K562 (cell line): ENCODE measurements at regions not wholly inside any gene's neighbourhood (a gene's known extent, or its start where the extent isn't known, plus 50 kb on each side); places are given as distances from the start of the nearest gene placed in this dataset.

Experiments
- ATAC-seq: fragments of 200-7000 bp; cut with Tn5 transposase; 3 replicates; pipeline ENCODE4 v1.9.1; 2020; ENCODE audit warnings: moderate library complexity
- BruUV-seq: library from RNA; stranded (reverse); fragments of 400-500 nt; replicated peaks from 2 replicates; lab custom pipeline; 2021; lab: Mats Ljungman, UMichigan
- CTCF ChIA-PET: fragments of 300-600 bp; formaldehyde crosslinking; extraction: SDS; loops from one replicate; lab custom pipeline; 2021; ENCODE audit warnings: low intra/inter-chr PET ratio; lab: Yijun Ruan, JAX
- POLR2A ChIA-PET: fragments of 300-600, 350-650 bp; sonication (Branson Sonifier 250); formaldehyde crosslinking; extraction: SDS; loops from one replicate; lab custom pipeline; 2021; ENCODE audit warnings: antibody characterized with exemption, inconsistent platforms; lab: Yijun Ruan, JAX
- DNase-seq, 4 experiments: peaks; one replicate each; pipeline versions ENCODE4 v3.0.0 to v3.0.0-alpha.2; 2011 to 2018; ENCODE audit warnings: low spot score in 3 of 4, mixed read lengths in 3 of 4; ENCODE audit errors: extremely low read depth in 1 of 4
- FAIRE-seq: peaks from 2 replicates; lab custom pipeline; 2011; peaks lifted over from hg19 to GRCh38; lab: Jason Lieb, UNC
- H2AFZ ChIP-seq: 2 replicates; pipeline ENCODE4 v1.6.0; 2011; ENCODE audit warnings: low read depth, low read length, control low read depth, inconsistent platforms
- H3K27ac ChIP-seq: fragments of 200-600 bp; 3 replicates; pipeline ENCODE4 v1.8.0; 2011; ENCODE audit warnings: low read depth, mild to moderate bottlenecking, control low read depth, inconsistent platforms, low read length, moderate library complexity, mixed read lengths; ENCODE audit errors: extremely low read depth
- H3K27me3 ChIP-seq, 2 experiments: fragments of 300-600 bp in 1 of 2; 2 replicates in 1 of 2; 3 replicates in 1 of 2; pipeline versions ENCODE4 v1.6.0 to v1.8.0; 2011; ENCODE audit warnings: inconsistent platforms in 2 of 2, low read length in 2 of 2, mild to moderate bottlenecking in 1 of 2, mixed read lengths in 1 of 2, moderate library complexity in 1 of 2; ENCODE audit not compliant: control insufficient read depth in 2 of 2, insufficient read depth in 2 of 2
- H3K36me3 ChIP-seq: fragments of 300-600 bp; 3 replicates; pipeline ENCODE4 v1.8.0; 2011; ENCODE audit warnings: mild to moderate bottlenecking, low read length, inconsistent platforms; ENCODE audit not compliant: control insufficient read depth, insufficient read depth
- H3K4me1 ChIP-seq, 2 experiments: fragments of 200-600 bp in 1 of 2; replicated peaks in 1 of 2; 2 replicates in 1 of 2; 3 replicates in 1 of 2; pipeline versions ENCODE4 v1.5.1 to v1.8.0; 2011; ENCODE audit warnings: inconsistent platforms in 2 of 2, low read length in 2 of 2, mild to moderate bottlenecking in 1 of 2, mixed read lengths in 1 of 2, moderate library complexity in 1 of 2; ENCODE audit not compliant: control insufficient read depth in 2 of 2, insufficient read depth in 2 of 2
- H3K4me2 ChIP-seq: 2 replicates; pipeline ENCODE4 v1.6.1; 2011; ENCODE audit warnings: low read length, control low read depth, inconsistent platforms, mixed read lengths; ENCODE audit not compliant: insufficient read depth
- H3K4me3 ChIP-seq: fragments of 200-600 bp; sonication (generic), shearing (Covaris generic); 2 replicates; pipeline ENCODE4 v1.5.1; 2016; ENCODE audit warnings: control low read depth, inconsistent platforms
- H3K79me2 ChIP-seq: fragments of 200-600 bp; 3 replicates; pipeline ENCODE4 v1.8.0; 2011; ENCODE audit warnings: low read length, inconsistent platforms; ENCODE audit not compliant: control insufficient read depth, insufficient read depth
- H3K9ac ChIP-seq, 2 experiments: 2 replicates each; pipeline versions ENCODE4 v1.6.0 to v1.6.1; 2011; ENCODE audit warnings: low read depth in 2 of 2, low read length in 2 of 2, control low read depth in 1 of 2, inconsistent platforms in 1 of 2, mild to moderate bottlenecking in 1 of 2, mixed read lengths in 1 of 2; ENCODE audit not compliant: insufficient read depth in 1 of 2
- H3K9me1 ChIP-seq: one replicate; pipeline ENCODE4 v1.6.0; 2011; ENCODE audit warnings: inconsistent platforms, mild to moderate bottlenecking, low read length, moderate library complexity; ENCODE audit not compliant: control insufficient read depth, insufficient read depth
- H3K9me3 ChIP-seq: replicated peaks from 2 replicates; pipeline ENCODE4 v1.5.1; 2011; ENCODE audit warnings: low read depth, low read length, inconsistent platforms; ENCODE audit not compliant: control insufficient read depth, insufficient read depth
- H4K20me1 ChIP-seq: replicated peaks from 2 replicates; pipeline ENCODE4 v1.6.1; 2011; ENCODE audit warnings: low read length, inconsistent platforms, mixed read lengths; ENCODE audit not compliant: control insufficient read depth, insufficient read depth
- BCL6 ChIP-seq: fragments of 250-450 bp; sonication (Bioruptor Pico); IDR thresholded peaks from 2 replicates; pipeline ENCODE4 v1.4.0; 2020
- CTBP1 ChIP-seq: fragments of 450-650 bp; IDR thresholded peaks from 2 replicates; pipeline ENCODE4 v1.6.1; 2016; ENCODE audit warnings: borderline replicate concordance
- ELF4 ChIP-seq: fragments of 450-650 bp; formaldehyde crosslinking; IDR thresholded peaks from 2 replicates; pipeline ENCODE4 v1.4.0; 2022; ENCODE audit warnings: missing genetic modification characterization
- GTF2A2 ChIP-seq: IDR thresholded peaks from 2 replicates; pipeline ENCODE4 v1.6.1; 2016; ENCODE audit warnings: mild to moderate bottlenecking, missing genetic modification characterization, missing compliant biosample characterization
- MEF2A ChIP-seq: IDR thresholded peaks from 2 replicates; pipeline ENCODE4 v1.6.1; 2011; ENCODE audit warnings: low read depth, mild to moderate bottlenecking, low read length, moderate library complexity; ENCODE audit not compliant: control insufficient read depth
- PML ChIP-seq: IDR thresholded peaks from 2 replicates; pipeline ENCODE4 v1.6.1; 2012; ENCODE audit warnings: low read length, inconsistent platforms
- SAP30 ChIP-seq: fragments of 200-600 bp; sonication (generic); IDR thresholded peaks from 2 replicates; pipeline ENCODE4 v1.6.1; 2012; ENCODE audit warnings: borderline replicate concordance, low read depth, mild to moderate bottlenecking, moderate library complexity, low read length, control low read depth, inconsistent platforms; ENCODE audit not compliant: insufficient read depth, poor library complexity, severe bottlenecking
- SMAD1 ChIP-seq: fragments of 150-350 bp; IDR thresholded peaks from 2 replicates; pipeline ENCODE4 v1.6.1; 2014; ENCODE audit warnings: low read length, low read depth; ENCODE audit not compliant: partially characterized antibody
- ZBTB1 ChIP-seq: sonication (generic); formaldehyde crosslinking; IDR thresholded peaks from 2 replicates; pipeline ENCODE4 v1.8.1; 2023; ENCODE audit warnings: missing genetic modification reagents, low read depth, mild to moderate bottlenecking, borderline replicate concordance
- ZNF316 ChIP-seq: fragments of 450-650 bp; IDR thresholded peaks from 2 replicates; pipeline ENCODE4 v1.6.1; 2016
- ZNF586 ChIP-seq: fragments of 450-650 bp; formaldehyde crosslinking; conservative IDR thresholded peaks from 2 replicates; pipeline ENCODE4 v1.4.0; 2020; ENCODE audit warnings: mild to moderate bottlenecking, moderate library complexity
- ZNF668 ChIP-seq: fragments of 250-450 bp; sonication (Bioruptor Pico); IDR thresholded peaks from 2 replicates; pipeline ENCODE4 v1.8.0; 2022; ENCODE audit warnings: mild to moderate bottlenecking, inconsistent platforms
- WGBS: fragments of 100-300 bp; shearing (Covaris generic); methylation state at CpG from one replicate; pipeline ENCODE4 v1.1.6; 2016; ENCODE audit warnings: low coverage, mixed read lengths; ENCODE audit not compliant: insufficient coverage; ENCODE audit errors: missing lambda C conversion rate; 5-methylcytosine and 5-hydroxymethylcytosine counted together
- in situ Hi-C: fragments of 300-500 bp; cut with MboI; formaldehyde crosslinking; loops from 4 replicates; pipeline ENCODE4 v1.15.0; 2018; ENCODE audit warnings: inconsistent platforms, mixed read lengths
- intact Hi-C: fragments of 100-400 bp; cut with micrococcal nuclease; formaldehyde crosslinking; loops from 2 replicates; pipeline ENCODE4 v1.14.2; 2022
- TF ChIP-seq, protein P1 (sequence below), 2 experiments: IDR thresholded peaks in 1 of 2; conservative IDR thresholded peaks in 1 of 2; 2 replicates each; pipeline ENCODE4 v1.6.1; 2016; ENCODE audit warnings: low read depth in 2 of 2, mild to moderate bottlenecking in 1 of 2, missing compliant biosample characterization in 1 of 2, missing genetic modification characterization in 1 of 2, moderate library complexity in 1 of 2

- H2AFZ ChIP-seq, result no peak overlapping the region
- BruUV-seq, result no TSS peak
- H3K4me3 ChIP-seq, result no peak overlapping the region
- 8% methylated on average over 1 of the region's 1 CpG for WGBS
- no peaks in the 10 kb centered on the region for H4K20me1 ChIP-seq
- no peaks in the 10 kb centered on the region for H3K79me2 ChIP-seq
- DNase-seq, result no peak
- H3K9me1 ChIP-seq, result no peaks in the 10 kb centered on the region
- H3K4me2 ChIP-seq, result no peak overlapping the region
- H3K9ac ChIP-seq, result no peak overlapping the region
- ChIA-PET CTCF (no interaction called here), POLR2A (no interaction called here)
- H3K4me1 ChIP-seq, result peaks cover 0 to 4% of the 10 kb centered on the region in 2 experiments; a peak in 1 of 5 replicates
- no peak for TF ChIP-seq ELF4
- no peak for TF ChIP-seq ZNF586 (CRISPR knock-in tag)
- no peak for TF ChIP-seq ZBTB1 (CRISPR knock-in tag)
- no peak for TF ChIP-seq PML
- TF ChIP-seq SAP30, result no peak
- TF ChIP-seq GTF2A2 (tag), result no peak
- TF ChIP-seq, protein P1, sequence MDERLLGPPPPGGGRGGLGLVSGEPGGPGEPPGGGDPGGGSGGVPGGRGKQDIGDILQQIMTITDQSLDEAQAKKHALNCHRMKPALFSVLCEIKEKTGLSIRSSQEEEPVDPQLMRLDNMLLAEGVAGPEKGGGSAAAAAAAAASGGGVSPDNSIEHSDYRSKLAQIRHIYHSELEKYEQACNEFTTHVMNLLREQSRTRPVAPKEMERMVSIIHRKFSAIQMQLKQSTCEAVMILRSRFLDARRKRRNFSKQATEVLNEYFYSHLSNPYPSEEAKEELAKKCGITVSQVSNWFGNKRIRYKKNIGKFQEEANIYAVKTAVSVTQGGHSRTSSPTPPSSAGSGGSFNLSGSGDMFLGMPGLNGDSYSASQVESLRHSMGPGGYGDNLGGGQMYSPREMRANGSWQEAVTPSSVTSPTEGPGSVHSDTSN (CRISPR knock-in tag; IDR thresholded peaks at IDR 0.05; ENCODE audit: low read depth), result no peak
- TF ChIP-seq, protein P1 (tag; conservative IDR thresholded peaks at IDR 0.05; ENCODE audit: low read depth), result no peak
- no peak for TF ChIP-seq CTBP1
- TF ChIP-seq ZNF316, result no peak
- TF ChIP-seq BCL6 (CRISPR knock-in tag), result no peak
- TF ChIP-seq SMAD1, result no peak
- no peak for TF ChIP-seq ZNF668 (CRISPR knock-in tag)
- no peak for TF ChIP-seq MEF2A
- in situ Hi-C loops, result no loop called here
- peaks cover 5 to 24% of the 10 kb centered on the region in 2 experiments; a peak in 3 of 5 replicates for H3K27me3 ChIP-seq
- FAIRE-seq, result no peak
- intact Hi-C loops, result no loop called here
- H3K27ac ChIP-seq, result no peak overlapping the region
- no peaks in the 10 kb centered on the region for H3K36me3 ChIP-seq
- H3K9me3 ChIP-seq, result no peaks in the 10 kb centered on the region
- ATAC-seq, result no peak
These were observed 128.6 kb downstream of the SKIDA1 start for GRCh38 chr10:21396889-21397288.
